Immature natural killer cell (primary cell): ENCODE measurements at regions not wholly inside any gene's neighbourhood (a gene's known extent, or its start where the extent isn't known, plus 50 kb on each side); places are given as distances from the start of the nearest gene placed in this dataset.

Experiments
- DNase-seq, 3 donors: peaks; one replicate each; pipeline ENCODE4 v3.0.0; 2022; ENCODE audit warnings: mixed read lengths in 1 of 3
- H3K27ac Mint-ChIP-seq, 6 donors: one replicate each; pipeline ENCODE4 v1.8.0; 2020; ENCODE audit warnings: mixed read lengths in 6 of 6, mild to moderate bottlenecking in 5 of 6, inconsistent platforms in 4 of 6, moderate library complexity in 3 of 6
- H3K27me3 Mint-ChIP-seq, 3 donors: one replicate each; pipeline ENCODE4 v1.8.0; 2020 to 2021; ENCODE audit warnings: low read depth in 3 of 3, mild to moderate bottlenecking in 3 of 3, mixed read lengths in 3 of 3, moderate library complexity in 3 of 3, inconsistent platforms in 1 of 3
- H3K36me3 Mint-ChIP-seq, 3 donors: one replicate each; pipeline ENCODE4 v1.8.0; 2020; ENCODE audit warnings: mixed read lengths in 3 of 3, inconsistent platforms in 2 of 3, mild to moderate bottlenecking in 2 of 3
- H3K4me1 Mint-ChIP-seq, 2 donors: one replicate each; pipeline ENCODE4 v1.8.0; 2020; ENCODE audit warnings: inconsistent platforms in 2 of 2, mild to moderate bottlenecking in 2 of 2, mixed read lengths in 2 of 2, moderate library complexity in 1 of 2
- H3K4me3 Mint-ChIP-seq, 5 donors: one replicate each; pipeline ENCODE4 v1.8.0; 2020; ENCODE audit warnings: mild to moderate bottlenecking in 5 of 5, mixed read lengths in 5 of 5, inconsistent platforms in 3 of 5, moderate library complexity in 3 of 5
- H3K9me3 Mint-ChIP-seq, 6 donors: one replicate each; pipeline ENCODE4 v1.8.0; 2020; ENCODE audit warnings: mild to moderate bottlenecking in 6 of 6, mixed read lengths in 6 of 6, inconsistent platforms in 4 of 6, moderate library complexity in 3 of 6

- Mint-ChIP-seq H3K27me3 (peaks cover 2 to 6% (median 4%) of the 10 kb centered on the region in 3 donors), H3K4me1 (no peaks in the 10 kb centered on the region), H3K9me3 (peaks cover 0 to 3% (median 0%) of the 10 kb centered on the region in 6 donors), H3K4me3 (no peak overlapping the region), H3K36me3 (no peaks in the 10 kb centered on the region), H3K27ac (no peak overlapping the region)
- no peak for DNase-seq
Measured at GRCh38 chr1:170310951-170311350, 165.2 kb downstream of the NTMT2 start.

DNA sequence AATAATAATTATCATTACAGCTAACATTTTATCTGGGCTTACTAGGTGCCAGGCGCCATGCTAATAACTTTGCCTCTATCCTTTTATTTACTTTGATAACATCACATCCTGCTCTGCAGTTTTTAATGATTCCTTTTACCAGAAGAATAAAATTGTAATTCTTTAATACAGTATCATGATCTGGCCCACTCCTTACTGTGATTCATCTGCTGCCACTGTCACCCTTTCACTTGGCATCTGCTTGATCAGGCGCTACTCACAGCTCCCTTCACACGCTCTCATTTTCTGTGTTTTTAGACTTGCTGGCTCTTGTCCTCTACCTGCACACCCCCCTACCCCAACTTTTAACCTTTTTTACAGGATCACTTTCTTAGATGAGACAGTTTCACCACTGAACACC is 167.5 kb downstream of the NTMT2 start:
- Mint-ChIP-seq H3K9me3 (peaks cover 0 to 3% (median 0%) of the 10 kb centered on the region in 6 donors), H3K4me3 (no peak overlapping the region), H3K27me3 (peaks cover 2 to 10% (median 7%) of the 10 kb centered on the region in 3 donors), H3K27ac (no peak overlapping the region), H3K36me3 (no peaks in the 10 kb centered on the region), H3K4me1 (no peaks in the 10 kb centered on the region)
- no peak for DNase-seq

DNA sequence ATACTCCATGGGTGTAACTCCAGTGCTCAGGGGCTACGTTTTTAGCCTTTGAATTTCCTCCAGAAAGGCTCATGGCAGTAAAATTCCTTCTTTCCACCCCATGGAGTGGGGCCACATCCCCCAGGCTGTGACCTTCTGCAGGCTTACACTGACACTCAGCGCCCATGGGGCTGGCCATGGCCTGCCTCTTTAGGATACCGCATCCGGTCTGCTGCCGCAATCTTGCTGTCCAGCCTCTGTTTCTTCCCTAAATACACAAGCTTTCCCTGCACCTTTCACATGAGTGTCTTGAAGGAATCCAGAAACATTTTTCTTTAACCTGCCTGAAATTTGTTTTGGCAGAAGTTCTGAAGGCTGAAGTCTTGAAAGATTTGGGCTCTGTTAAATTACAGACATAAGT is 170.5 kb downstream of the NTMT2 start:
- H3K4me3 Mint-ChIP-seq: no peak overlapping the region
- H3K27ac Mint-ChIP-seq: no peak overlapping the region
- no peak for DNase-seq
- peaks cover 0 to 5% (median 0%) of the 10 kb centered on the region in 6 donors for H3K9me3 Mint-ChIP-seq
- H3K27me3 Mint-ChIP-seq: peaks cover 2 to 10% (median 7%) of the 10 kb centered on the region in 3 donors
- no peaks in the 10 kb centered on the region for H3K4me1 Mint-ChIP-seq
- H3K36me3 Mint-ChIP-seq: no peaks in the 10 kb centered on the region

DNA sequence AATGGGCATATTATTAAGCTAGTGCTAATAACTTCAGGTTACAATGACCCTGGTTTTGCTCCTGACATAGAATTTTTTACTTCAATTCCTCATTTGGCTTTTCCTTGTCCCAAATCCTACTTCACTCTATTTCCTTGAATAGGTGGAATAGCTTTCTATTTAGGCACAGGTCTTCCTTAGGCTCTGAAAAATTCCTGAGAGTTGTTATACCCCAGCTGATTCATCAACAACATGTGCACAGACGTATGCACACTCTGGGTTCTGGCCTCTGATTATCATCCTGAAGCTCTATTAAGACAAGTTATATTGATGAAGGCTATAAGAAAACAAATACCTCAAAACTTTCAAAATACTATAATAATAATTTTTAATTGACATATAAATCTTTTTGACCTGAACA is 172.4 kb downstream of the NTMT2 start:
- no peaks in the 10 kb centered on the region for H3K36me3 Mint-ChIP-seq
- peaks cover 3 to 10% (median 5%) of the 10 kb centered on the region in 3 donors for H3K27me3 Mint-ChIP-seq
- H3K9me3 Mint-ChIP-seq: peaks cover 0 to 5% (median 0%) of the 10 kb centered on the region in 6 donors

GRCh38 chr1:170318736-170319135 is 173.0 kb downstream of the NTMT2 start:
- Mint-ChIP-seq H3K4me3 (no peak overlapping the region), H3K27me3 (peaks cover 3 to 10% (median 3%) of the 10 kb centered on the region in 3 donors), H3K36me3 (no peaks in the 10 kb centered on the region), H3K27ac (no peak overlapping the region), H3K4me1 (no peaks in the 10 kb centered on the region), H3K9me3 (peaks cover 0 to 8% (median 0%) of the 10 kb centered on the region in 6 donors)
- no peak for DNase-seq

More for the DNA sequence above, 172.4 kb downstream of the NTMT2 start:
- DNase-seq: no peak
- Mint-ChIP-seq H3K4me1 (no peaks in the 10 kb centered on the region), H3K4me3 (no peak overlapping the region), H3K27ac (no peak overlapping the region)

- peaks cover 3 to 4% (median 3%) of the 10 kb centered on the region in 3 donors for H3K27me3 Mint-ChIP-seq
- no peaks in the 10 kb centered on the region for H3K36me3 Mint-ChIP-seq
- H3K4me3 Mint-ChIP-seq: no peak overlapping the region
- no peak overlapping the region for H3K27ac Mint-ChIP-seq
- no peaks in the 10 kb centered on the region for H3K4me1 Mint-ChIP-seq
- no peak for DNase-seq
- peaks cover 0 to 7% (median 0%) of the 10 kb centered on the region in 6 donors for H3K9me3 Mint-ChIP-seq
Measured at GRCh38 chr1:170321113-170321512, 175.4 kb downstream of the NTMT2 start.

DNA sequence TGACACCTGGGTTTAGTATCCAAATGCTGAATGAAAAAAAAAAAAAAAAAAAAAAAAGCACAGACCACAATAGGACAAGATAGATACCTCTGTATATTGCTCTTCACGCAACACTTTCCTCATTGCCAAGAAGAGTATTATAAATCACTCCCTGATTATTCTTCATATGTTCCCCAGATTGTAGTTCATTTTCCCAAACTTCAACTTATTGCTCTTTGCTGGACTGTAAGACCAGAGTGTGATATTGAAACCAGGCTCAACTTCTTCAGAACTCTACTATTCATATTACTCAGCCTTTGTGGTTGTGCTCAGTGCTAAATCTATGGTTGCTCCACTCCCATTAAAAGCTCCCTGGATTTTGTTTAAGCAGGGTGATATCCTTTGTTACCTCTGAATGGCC is 180.4 kb downstream of the NTMT2 start:
- H3K27ac Mint-ChIP-seq: no peak overlapping the region
- no peaks in the 10 kb centered on the region for H3K4me1 Mint-ChIP-seq
- H3K9me3 Mint-ChIP-seq: peaks cover 0 to 5% (median 0%) of the 10 kb centered on the region in 6 donors
- no peak for DNase-seq
- H3K27me3 Mint-ChIP-seq: peaks cover 0 to 7% (median 3%) of the 10 kb centered on the region in 3 donors
- no peaks in the 10 kb centered on the region for H3K36me3 Mint-ChIP-seq
- H3K4me3 Mint-ChIP-seq: no peak overlapping the region

GRCh38 chr1:170332801-170333200 is 187.0 kb downstream of the NTMT2 start:
- DNase-seq: no peak
- no peak overlapping the region for H3K4me3 Mint-ChIP-seq
- H3K27ac Mint-ChIP-seq: no peak overlapping the region
- no peaks in the 10 kb centered on the region for H3K36me3 Mint-ChIP-seq
- H3K27me3 Mint-ChIP-seq: peaks cover 0 to 2% (median 0%) of the 10 kb centered on the region in 3 donors
- H3K9me3 Mint-ChIP-seq: peaks cover 0 to 6% (median 0%) of the 10 kb centered on the region in 6 donors
- H3K4me1 Mint-ChIP-seq: no peaks in the 10 kb centered on the region

GRCh38 chr1:170337413-170337994 is 191.7 kb downstream of the NTMT2 start:
- Mint-ChIP-seq H3K27me3 (peaks cover 0 to 2% (median 0%) of the 10 kb centered on the region in 3 donors), H3K4me3 (no peak overlapping the region), H3K27ac (no peak overlapping the region), H3K4me1 (no peaks in the 10 kb centered on the region), H3K9me3 (peaks cover 0 to 6% (median 0%) of the 10 kb centered on the region in 6 donors), H3K36me3 (no peaks in the 10 kb centered on the region)
- no peak for DNase-seq

DNA sequence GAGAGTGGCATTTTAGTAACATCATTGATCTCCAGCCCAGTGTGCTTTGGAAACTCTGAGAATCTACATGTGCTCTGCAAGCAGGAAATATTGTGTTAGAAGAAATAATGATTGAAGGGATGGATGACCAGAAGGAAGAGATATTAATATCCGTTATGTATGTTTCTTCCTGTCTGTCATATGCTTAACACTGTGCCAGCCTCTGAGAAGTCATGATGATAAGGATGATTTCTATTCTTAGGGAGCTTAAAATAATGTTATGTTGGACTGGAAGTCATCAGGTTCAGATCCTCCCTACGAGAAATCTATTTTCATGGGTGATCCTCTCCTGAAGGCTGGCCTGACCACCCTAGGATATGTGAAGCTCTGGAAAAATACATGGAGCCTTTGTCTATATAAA is 192.4 kb upstream of the GORAB start:
- H3K4me1 Mint-ChIP-seq: no peaks in the 10 kb centered on the region
- H3K36me3 Mint-ChIP-seq: no peaks in the 10 kb centered on the region
- DNase-seq: no peak
- peaks cover 0 to under 1% (median 0%) of the 10 kb centered on the region in 3 donors for H3K27me3 Mint-ChIP-seq
- H3K9me3 Mint-ChIP-seq: peaks cover 0 to 4% (median 0%) of the 10 kb centered on the region in 6 donors
- H3K4me3 Mint-ChIP-seq: no peak overlapping the region
- H3K27ac Mint-ChIP-seq: no peak overlapping the region

GRCh38 chr1:170340308-170340707 is 191.7 kb upstream of the GORAB start:
- peaks cover 0 to 4% (median 0%) of the 10 kb centered on the region in 6 donors for H3K9me3 Mint-ChIP-seq
- no peak for DNase-seq
- H3K4me3 Mint-ChIP-seq: no peak overlapping the region
- no peaks in the 10 kb centered on the region for H3K4me1 Mint-ChIP-seq
- H3K27me3 Mint-ChIP-seq: peaks cover 0 to 2% (median 0%) of the 10 kb centered on the region in 3 donors
- no peaks in the 10 kb centered on the region for H3K36me3 Mint-ChIP-seq
- H3K27ac Mint-ChIP-seq: no peak overlapping the region

DNA sequence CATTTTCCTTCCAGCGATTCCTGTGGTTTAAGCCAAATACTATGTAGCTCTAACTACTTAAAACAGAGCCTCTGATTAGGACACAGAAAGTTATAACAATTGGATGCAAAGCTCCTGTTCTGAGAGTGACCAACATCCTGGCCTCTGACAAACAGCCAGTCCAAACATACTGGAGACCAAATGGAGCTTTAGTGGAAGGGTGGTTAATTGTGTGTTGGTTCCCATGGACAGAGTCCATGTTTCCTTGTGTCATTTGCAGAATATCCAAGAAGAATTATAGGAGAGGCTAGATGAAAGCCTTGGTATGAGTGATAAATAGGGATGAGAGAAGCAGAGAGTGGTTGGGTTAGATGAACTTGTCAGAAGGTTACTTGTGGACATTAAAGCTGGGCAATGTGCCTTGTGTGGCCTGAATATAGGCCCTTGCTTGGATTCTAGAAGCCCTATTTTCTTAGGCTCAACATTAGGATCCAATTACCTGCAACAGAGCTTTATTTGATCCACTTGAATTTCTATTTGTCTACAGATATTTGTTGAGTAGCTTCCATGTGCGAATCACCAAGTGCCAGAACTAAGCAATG is 180.5 kb upstream of the GORAB start:
- Mint-ChIP-seq H3K4me3 (no peak overlapping the region), H3K27ac (no peak overlapping the region), H3K9me3 (peaks cover 0 to 1% (median 0%) of the 10 kb centered on the region in 6 donors), H3K36me3 (no peaks in the 10 kb centered on the region), H3K27me3 (peaks cover 0 to 2% (median 2%) of the 10 kb centered on the region in 3 donors), H3K4me1 (no peaks in the 10 kb centered on the region)
- DNase-seq: no peak

- Mint-ChIP-seq H3K9me3 (peaks cover 0 to 4% (median under 1%) of the 10 kb centered on the region in 6 donors), H3K4me1 (no peaks in the 10 kb centered on the region), H3K27me3 (peaks cover 0 to 5% (median 0%) of the 10 kb centered on the region in 3 donors), H3K4me3 (no peak overlapping the region), H3K27ac (no peak overlapping the region), H3K36me3 (no peaks in the 10 kb centered on the region)
- DNase-seq: no peak
Measured at GRCh38 chr1:170354246-170354645, 177.7 kb upstream of the GORAB start.

GRCh38 chr1:170354690-170355089 is 177.3 kb upstream of the GORAB start:
- Mint-ChIP-seq H3K4me1 (no peaks in the 10 kb centered on the region), H3K27me3 (peaks cover 0 to 5% (median 0%) of the 10 kb centered on the region in 3 donors), H3K27ac (no peak overlapping the region), H3K4me3 (no peak overlapping the region), H3K36me3 (no peaks in the 10 kb centered on the region), H3K9me3 (peaks cover 0 to 4% (median 2%) of the 10 kb centered on the region in 6 donors)
- no peak for DNase-seq
